Thyroid gland (tissue), 4 donors: ENCODE measurements at regions not wholly inside any gene's neighbourhood (a gene's known extent, or its start where the extent isn't known, plus 50 kb on each side); places are given as distances from the start of the nearest gene placed in this dataset.

Experiments
- DNase-seq, 2 donors: peaks; one replicate each; pipeline ENCODE4 v3.0.0-alpha.2; 2019
- H3K27ac ChIP-seq, 3 donors: fragments of 200-600 bp; sonication (generic); 1 replicate in 2 of 3; 2 replicates in 1 of 3; pipeline ENCODE4 v1.5.1; 2016 to 2019; ENCODE audit warnings: mild to moderate bottlenecking in 1 of 3, moderate library complexity in 1 of 3
- H3K27me3 ChIP-seq: fragments of 200-600 bp; sonication (generic); one replicate; pipeline ENCODE4 v1.5.1; 2019
- H3K36me3 ChIP-seq, 2 donors: fragments of 200-600 bp; sonication (generic); one replicate each; pipeline ENCODE4 v1.5.1; 2016 to 2019
- H3K4me1 ChIP-seq, 2 donors: fragments of 200-600 bp; sonication (generic); one replicate each; pipeline ENCODE4 v1.5.1; 2017 to 2019
- H3K4me3 ChIP-seq, 3 donors: fragments of 200-600 bp; sonication (generic); replicated peaks in 1 of 3; 1 replicate in 2 of 3; 2 replicates in 1 of 3; pipeline ENCODE4 v1.5.1; 2016; ENCODE audit warnings: mild to moderate bottlenecking in 1 of 3
- H3K9me3 ChIP-seq: fragments of 200-600 bp; sonication (generic); one replicate; pipeline ENCODE4 v1.5.1; 2017
- POLR2A ChIP-seq, 2 donors: fragments of 450-650 bp; IDR thresholded peaks; one replicate each; pipeline ENCODE4 v1.6.1; 2017; ENCODE audit warnings: antibody characterized with exemption in 2 of 2, mild to moderate bottlenecking in 2 of 2, moderate library complexity in 1 of 2
- WGBS, 2 donors: methylation state at CpG; one replicate each; pipeline ENCODE4 v1.1.5; 2017; 5-methylcytosine and 5-hydroxymethylcytosine counted together
- intact Hi-C: fragments of 100-400 bp; cut with DNase I; formaldehyde crosslinking; loops from one replicate; pipeline ENCODE4 v1.15.1; 2023
- TF ChIP-seq, protein P1 (sequence below), 6 experiments: fragments of 200-600 bp in 3 of 6; fragments of 450-650 bp in 3 of 6; sonication (generic) in 3 of 6; IDR thresholded peaks; one replicate each; pipeline ENCODE4 v1.5.1; 2016 to 2019; ENCODE audit warnings: antibody characterized with exemption in 6 of 6, mild to moderate bottlenecking in 2 of 6, inconsistent platforms in 1 of 6, moderate library complexity in 1 of 6

GRCh38 chr4:73929278-73929677 is 52.5 kb downstream of the PF4 start:
- Histone ChIP-seq H3K27me3 (no peaks in the 10 kb centered on the region), H3K4me3 (no peak overlapping the region), H3K9me3 (no peaks in the 10 kb centered on the region), H3K4me1 (no peaks in the 10 kb centered on the region), H3K36me3 (no peaks in the 10 kb centered on the region), H3K27ac (no peak overlapping the region)
- 94 to 95% methylated on average over 4 of the region's 4 CpGs for WGBS, 2 donors
- DNase-seq = no peak
- intact Hi-C loops = no loop called here
- no peak for TF ChIP-seq POLR2A (IDR thresholded peaks at IDR 0.05)
- TF ChIP-seq, protein P1, sequence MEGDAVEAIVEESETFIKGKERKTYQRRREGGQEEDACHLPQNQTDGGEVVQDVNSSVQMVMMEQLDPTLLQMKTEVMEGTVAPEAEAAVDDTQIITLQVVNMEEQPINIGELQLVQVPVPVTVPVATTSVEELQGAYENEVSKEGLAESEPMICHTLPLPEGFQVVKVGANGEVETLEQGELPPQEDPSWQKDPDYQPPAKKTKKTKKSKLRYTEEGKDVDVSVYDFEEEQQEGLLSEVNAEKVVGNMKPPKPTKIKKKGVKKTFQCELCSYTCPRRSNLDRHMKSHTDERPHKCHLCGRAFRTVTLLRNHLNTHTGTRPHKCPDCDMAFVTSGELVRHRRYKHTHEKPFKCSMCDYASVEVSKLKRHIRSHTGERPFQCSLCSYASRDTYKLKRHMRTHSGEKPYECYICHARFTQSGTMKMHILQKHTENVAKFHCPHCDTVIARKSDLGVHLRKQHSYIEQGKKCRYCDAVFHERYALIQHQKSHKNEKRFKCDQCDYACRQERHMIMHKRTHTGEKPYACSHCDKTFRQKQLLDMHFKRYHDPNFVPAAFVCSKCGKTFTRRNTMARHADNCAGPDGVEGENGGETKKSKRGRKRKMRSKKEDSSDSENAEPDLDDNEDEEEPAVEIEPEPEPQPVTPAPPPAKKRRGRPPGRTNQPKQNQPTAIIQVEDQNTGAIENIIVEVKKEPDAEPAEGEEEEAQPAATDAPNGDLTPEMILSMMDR (IDR thresholded peaks at IDR 0.05) = no peak

- Histone ChIP-seq H3K27me3 (no peaks in the 10 kb centered on the region), H3K4me3 (no peak overlapping the region), H3K36me3 (no peaks in the 10 kb centered on the region), H3K4me1 (no peaks in the 10 kb centered on the region), H3K9me3 (no peaks in the 10 kb centered on the region), H3K27ac (no peak overlapping the region)
- DNase-seq = no peak
- intact Hi-C loops = no loop called here
- 90 to 92% methylated on average over 1 of the region's 1 CpG for WGBS, 2 donors
- no peak for TF ChIP-seq POLR2A (IDR thresholded peaks at IDR 0.05)
- TF ChIP-seq, protein P1 (IDR thresholded peaks at IDR 0.05) = peak in 1 of 6 experiments; percentile 2
Observed at GRCh38 chr4:73923631-73923937, 54.4 kb downstream of the CXCL1 start.

DNA sequence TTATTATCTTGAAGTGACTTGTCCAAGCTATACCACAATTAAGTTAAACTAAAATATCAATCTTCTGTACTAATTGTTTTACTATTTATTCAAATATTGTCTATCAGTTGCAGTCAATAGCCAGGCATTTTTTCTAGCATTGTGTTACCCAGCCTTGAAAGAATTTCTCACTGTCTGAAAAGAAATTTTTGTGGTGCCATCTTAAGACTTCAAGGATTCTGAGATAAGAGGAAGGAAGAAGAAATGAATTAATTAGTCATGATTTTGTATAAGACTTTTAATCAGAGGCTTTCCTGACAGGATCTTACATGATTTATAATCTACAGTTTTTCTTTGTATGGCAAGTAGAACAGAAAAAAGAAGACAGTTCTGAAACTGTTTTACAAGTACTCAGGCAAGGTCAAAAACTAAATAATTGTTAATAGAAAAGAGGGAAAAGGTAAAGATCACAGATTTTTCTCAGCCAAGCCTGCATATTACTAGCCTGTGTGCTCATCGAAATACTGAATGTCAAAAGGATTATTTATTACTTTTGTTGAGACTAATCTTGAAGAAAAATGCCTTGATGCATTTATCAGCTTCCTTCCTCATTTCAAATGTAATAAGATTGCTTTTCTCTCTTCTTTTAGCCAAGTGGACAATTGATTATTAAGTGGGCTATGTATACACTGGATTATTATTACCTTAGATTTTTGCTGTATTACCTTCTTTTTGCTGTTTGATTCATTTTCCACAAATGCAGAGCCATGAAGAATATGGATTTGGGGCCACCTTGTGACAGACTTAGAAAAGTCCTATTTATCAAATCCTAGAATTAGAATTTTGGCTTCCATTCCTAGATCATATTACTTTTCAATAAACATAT is 53.8 kb downstream of the CXCL1 start:
- Histone ChIP-seq H3K4me3 (no peak overlapping the region), H3K36me3 (no peaks in the 10 kb centered on the region), H3K4me1 (no peaks in the 10 kb centered on the region), H3K27me3 (no peaks in the 10 kb centered on the region), H3K27ac (no peak overlapping the region), H3K9me3 (no peaks in the 10 kb centered on the region)
- TF ChIP-seq POLR2A (IDR thresholded peaks at IDR 0.05) = no peak
- TF ChIP-seq, protein P1 (IDR thresholded peaks at IDR 0.05) = peak in 2 of 6 experiments; percentile 33 to 52
- intact Hi-C loops = no loop called here
- WGBS, 2 donors = 75 to 87% methylated on average over 1 of the region's 1 CpG
- DNase-seq = no peak

- no peak for DNase-seq
- intact Hi-C loops = no loop called here
- no peak for TF ChIP-seq POLR2A (IDR thresholded peaks at IDR 0.05)
Observed at GRCh38 chr4:73922317-73922716, 53.1 kb downstream of the CXCL1 start.

More at GRCh38 chr4:73922317-73922716, 53.1 kb downstream of the CXCL1 start:
- no peak overlapping the region for H3K27ac ChIP-seq
- no peaks in the 10 kb centered on the region for H3K4me1 ChIP-seq
- no peaks in the 10 kb centered on the region for H3K36me3 ChIP-seq
- no peaks in the 10 kb centered on the region for H3K9me3 ChIP-seq
- no peaks in the 10 kb centered on the region for H3K27me3 ChIP-seq
- H3K4me3 ChIP-seq = no peak overlapping the region
